Stomach (tissue), 4 donors: ENCODE measurements at regions not wholly inside any gene's neighbourhood (a gene's known extent, or its start where the extent isn't known, plus 50 kb on each side); places are given as distances from the start of the nearest gene placed in this dataset.

Experiments
- CTCF ChIP-seq, 7 experiments: fragments of 450-650 bp in 4 of 7; fragments of 200-600 bp in 3 of 7; sonication (generic) in 3 of 7; IDR thresholded peaks; one replicate each; pipeline ENCODE4 v1.5.1; 2016 to 2019; ENCODE audit warnings: antibody characterized with exemption in 7 of 7, control low read depth in 2 of 7, mild to moderate bottlenecking in 1 of 7
- POLR2A ChIP-seq, 4 donors: fragments of 450-650 bp; IDR thresholded peaks; one replicate each; pipeline ENCODE4 v1.6.1; 2016; ENCODE audit warnings: antibody characterized with exemption in 4 of 4, control low read depth in 2 of 4, mild to moderate bottlenecking in 1 of 4, moderate library complexity in 1 of 4

- TF ChIP-seq POLR2A (IDR thresholded peaks at IDR 0.05), result no peak
- no peak for TF ChIP-seq CTCF (IDR thresholded peaks at IDR 0.05)
Observed at GRCh38 chr12:34597548-34598351, 575.5 kb downstream of the ALG10 start.
